OCI-LY7 (cell line): ENCODE measurements at regions not wholly inside any gene's neighbourhood (a gene's known extent, or its start where the extent isn't known, plus 50 kb on each side); places are given as distances from the start of the nearest gene placed in this dataset.

Experiments used
- CTCF ChIP-seq: fragments of 200-600 bp; sonication (generic); conservative IDR thresholded peaks from 2 replicates; pipeline ENCODE4 v1.5.1; 2014; ENCODE audit warnings: mild to moderate bottlenecking, antibody characterized with exemption, low read length, moderate library complexity, mixed read lengths
- EZH2phosphoT487 ChIP-seq: fragments of 200-600 bp; sonication (generic); IDR thresholded peaks from 2 replicates; pipeline ENCODE4 v1.6.1; 2018; ENCODE audit warnings: low read depth, borderline replicate concordance, mild to moderate bottlenecking, mixed run types, antibody characterized with exemption, low read length, moderate library complexity, mixed read lengths

GRCh38 chr12:115473257-115473956 lies 789.4 kb upstream of the TBX3 start:
- no peak for TF ChIP-seq CTCF
- no peak for TF ChIP-seq EZH2phosphoT487
